Raji (cell line): ENCODE measurements at regions not wholly inside any gene's neighbourhood (a gene's known extent, or its start where the extent isn't known, plus 50 kb on each side); places are given as distances from the start of the nearest gene placed in this dataset.

Experiments
- POLR2A ChIP-seq: IDR thresholded peaks from 2 replicates; pipeline ENCODE4 v1.6.1; 2011; ENCODE audit warnings: low read depth, low read length, control low read depth; ENCODE audit not compliant: insufficient read depth

- TF ChIP-seq POLR2A, result no peak
Observed at GRCh38 chr3:31224936-31225335, 307.8 kb upstream of the STT3B start.

- TF ChIP-seq POLR2A, result no peak
Observed at GRCh38 chr3:31225923-31226322, 306.8 kb upstream of the STT3B start.

- TF ChIP-seq POLR2A, result 0 out of 2 replicates have a peak, but pooled peaks have one; percentile 24
Observed at GRCh38 chr3:31226346-31226745, 306.4 kb upstream of the STT3B start.

GRCh38 chr3:31227131-31227562 lies 305.6 kb upstream of the STT3B start:
- TF ChIP-seq POLR2A, result peak; percentile 41; the same call in 1 of the 2 replicates

- TF ChIP-seq POLR2A, result no peak
Observed at GRCh38 chr3:31230425-31231223, 302.1 kb upstream of the STT3B start.

GRCh38 chr3:31232055-31233025 lies 300.4 kb upstream of the STT3B start:
- no peak for TF ChIP-seq POLR2A

- no peak for TF ChIP-seq POLR2A
Observed at GRCh38 chr3:31234145-31234544, 298.6 kb upstream of the STT3B start.

- TF ChIP-seq POLR2A, result no peak
Observed at GRCh38 chr3:31235062-31235700, 297.5 kb upstream of the STT3B start.

GRCh38 chr3:31237887-31238286 lies 294.8 kb upstream of the STT3B start:
- TF ChIP-seq POLR2A, result no peak

GRCh38 chr3:31240013-31240412 lies 292.7 kb upstream of the STT3B start:
- TF ChIP-seq POLR2A, result no peak

- no peak for TF ChIP-seq POLR2A
Observed at GRCh38 chr3:31240466-31240865, 292.3 kb upstream of the STT3B start.

- no peak for TF ChIP-seq POLR2A
Observed at GRCh38 chr3:31240874-31241273, 291.9 kb upstream of the STT3B start.

GRCh38 chr3:31241533-31241932 lies 291.2 kb upstream of the STT3B start:
- no peak for TF ChIP-seq POLR2A

- no peak for TF ChIP-seq POLR2A
Observed at GRCh38 chr3:31242026-31242960, 290.4 kb upstream of the STT3B start.

GRCh38 chr3:31244929-31245817 lies 287.6 kb upstream of the STT3B start:
- no peak for TF ChIP-seq POLR2A
